Suprapubic skin (tissue), 4 donors: ENCODE measurements at regions not wholly inside any gene's neighbourhood (a gene's known extent, or its start where the extent isn't known, plus 50 kb on each side); places are given as distances from the start of the nearest gene placed in this dataset.
"Not testable (repeated sequence)": the region's sequence is repeated elsewhere in the genome, so short reads cannot be mapped to it uniquely, and the experiment has no call there.

ENCODE experiments used
- DNase-seq, 2 donors: peaks; one replicate each; pipeline ENCODE4 v3.0.0-alpha.2; 2019; ENCODE audit warnings: low spot score in 2 of 2
- H3K27ac ChIP-seq: fragments of 200-600 bp; sonication (generic); one replicate; pipeline ENCODE4 v1.5.1; 2019
- H3K27me3 ChIP-seq: fragments of 200-600 bp; sonication (generic); one replicate; pipeline ENCODE4 v1.5.1; 2019
- H3K36me3 ChIP-seq: fragments of 200-600 bp; sonication (generic); one replicate; pipeline ENCODE4 v1.5.1; 2019
- H3K4me1 ChIP-seq: fragments of 200-600 bp; sonication (generic); one replicate; pipeline ENCODE4 v1.5.1; 2019
- H3K4me3 ChIP-seq: fragments of 200-600 bp; sonication (generic); one replicate; pipeline ENCODE4 v1.5.1; 2019; ENCODE audit warnings: mild to moderate bottlenecking
- H3K9me3 ChIP-seq: fragments of 200-600 bp; sonication (generic); one replicate; pipeline ENCODE4 v1.5.1; 2019
- CTCF ChIP-seq, 2 donors: fragments of 200-600 bp in 1 of 2; fragments of 450-650 bp in 1 of 2; sonication (generic) in 1 of 2; IDR thresholded peaks; one replicate each; pipeline ENCODE4 v1.5.1; 2016 to 2019; ENCODE audit warnings: antibody characterized with exemption in 2 of 2, mild to moderate bottlenecking in 1 of 2, moderate library complexity in 1 of 2
- EP300 ChIP-seq: sonication (generic); formaldehyde crosslinking; IDR thresholded peaks from one replicate; pipeline ENCODE4 v1.6.1; 2017; ENCODE audit warnings: antibody characterized with exemption
- POLR2A ChIP-seq, 2 donors: fragments of 450-650 bp; IDR thresholded peaks; one replicate each; pipeline ENCODE4 v1.6.1; 2017; ENCODE audit warnings: antibody characterized with exemption in 2 of 2, mild to moderate bottlenecking in 2 of 2, moderate library complexity in 2 of 2
- POLR2AphosphoS5 ChIP-seq, 3 donors: sonication (generic); formaldehyde crosslinking; IDR thresholded peaks; one replicate each; pipeline ENCODE4 v1.6.1; 2017; ENCODE audit warnings: antibody characterized with exemption in 3 of 3
- WGBS: methylation state at CpG from one replicate; pipeline ENCODE4 v1.1.5; 2018; 5-methylcytosine and 5-hydroxymethylcytosine counted together

GRCh38 chrX:12058087-12058486 is 80.2 kb upstream of the FRMPD4 start:
- no peak overlapping the region for H3K4me3 ChIP-seq
- H3K9me3 ChIP-seq = no peaks in the 10 kb centered on the region
- no peak for TF ChIP-seq POLR2AphosphoS5 (IDR thresholded peaks at IDR 0.05)
- H3K27me3 ChIP-seq = no peaks in the 10 kb centered on the region
- no peaks in the 10 kb centered on the region for H3K4me1 ChIP-seq
- DNase-seq = no peak
- no peaks in the 10 kb centered on the region for H3K36me3 ChIP-seq
- no peak overlapping the region for H3K27ac ChIP-seq
- WGBS = 55% methylated on average over 4 of the region's 4 CpGs

- TF ChIP-seq POLR2AphosphoS5 (IDR thresholded peaks at IDR 0.05) = no peak
- TF ChIP-seq CTCF (IDR thresholded peaks at IDR 0.05) = no peak
- TF ChIP-seq POLR2A (IDR thresholded peaks at IDR 0.05) = no peak
- H3K4me1 ChIP-seq = no peaks in the 10 kb centered on the region
- H3K9me3 ChIP-seq = no peaks in the 10 kb centered on the region
- H3K27ac ChIP-seq = no peak overlapping the region
- no peaks in the 10 kb centered on the region for H3K27me3 ChIP-seq
- no peak overlapping the region for H3K4me3 ChIP-seq
- 77% methylated on average over 2 of the region's 2 CpGs for WGBS
- no peaks in the 10 kb centered on the region for H3K36me3 ChIP-seq
- no peak for DNase-seq
Observed at GRCh38 chrX:12060489-12061260, 77.6 kb upstream of the FRMPD4 start.

GRCh38 chrX:12065251-12065650 is 73.0 kb upstream of the FRMPD4 start:
- H3K36me3 ChIP-seq = no peaks in the 10 kb centered on the region
- 33% methylated on average over 5 of the region's 5 CpGs for WGBS
- no peaks in the 10 kb centered on the region for H3K27me3 ChIP-seq
- no peak for DNase-seq
- no peak overlapping the region for H3K4me3 ChIP-seq
- no peaks in the 10 kb centered on the region for H3K9me3 ChIP-seq
- TF ChIP-seq EP300 = no peak
- no peak for TF ChIP-seq POLR2AphosphoS5 (IDR thresholded peaks at IDR 0.05)
- no peak overlapping the region for H3K27ac ChIP-seq
- no peaks in the 10 kb centered on the region for H3K4me1 ChIP-seq

- Histone ChIP-seq H3K36me3 (no peaks in the 10 kb centered on the region), H3K27me3 (no peaks in the 10 kb centered on the region), H3K9me3 (no peaks in the 10 kb centered on the region), H3K27ac (no peak overlapping the region), H3K4me1 (no peaks in the 10 kb centered on the region), H3K4me3 (no peak overlapping the region)
- DNase-seq = no peak
- 46% methylated on average over 5 of the region's 5 CpGs for WGBS
- TF ChIP-seq POLR2AphosphoS5 (IDR thresholded peaks at IDR 0.05) = no peak
- TF ChIP-seq POLR2A (IDR thresholded peaks at IDR 0.05) = no peak
- no peak for TF ChIP-seq EP300
- TF ChIP-seq CTCF (IDR thresholded peaks at IDR 0.05) = no peak
Observed at GRCh38 chrX:12076046-12076445, 62.2 kb upstream of the FRMPD4 start.

- Histone ChIP-seq H3K9me3 (no peaks in the 10 kb centered on the region), H3K4me3 (no peak overlapping the region), H3K27ac (no peak overlapping the region), H3K36me3 (no peaks in the 10 kb centered on the region), H3K4me1 (no peaks in the 10 kb centered on the region), H3K27me3 (no peaks in the 10 kb centered on the region)
- TF ChIP-seq CTCF (IDR thresholded peaks at IDR 0.05) (no peak), EP300 (no peak), POLR2A (IDR thresholded peaks at IDR 0.05) (no peak), POLR2AphosphoS5 (IDR thresholded peaks at IDR 0.05) (no peak)
- 20% methylated on average over 1 of the region's 1 CpG for WGBS
- no peak for DNase-seq
Observed at GRCh38 chrX:12080265-12080664, 58.0 kb upstream of the FRMPD4 start.

GRCh38 chrX:12082959-12083358 is 55.3 kb upstream of the FRMPD4 start:
- not testable (repeated sequence) for H3K27me3 ChIP-seq, H3K36me3 ChIP-seq, DNase-seq, H3K27ac ChIP-seq, H3K4me1 ChIP-seq, H3K4me3 ChIP-seq, H3K9me3 ChIP-seq
- WGBS = 73% methylated on average over 2 of the region's 2 CpGs
